ENCODE measurements at regions not wholly inside any gene's neighbourhood (a gene's known extent, or its start where the extent isn't known, plus 50 kb on each side); places are given as distances from the start of the nearest gene placed in this dataset.
"Not testable (repeated sequence)": the region's sequence is repeated elsewhere in the genome, so short reads cannot be mapped to it uniquely, and the experiment has no call there.

DNA sequence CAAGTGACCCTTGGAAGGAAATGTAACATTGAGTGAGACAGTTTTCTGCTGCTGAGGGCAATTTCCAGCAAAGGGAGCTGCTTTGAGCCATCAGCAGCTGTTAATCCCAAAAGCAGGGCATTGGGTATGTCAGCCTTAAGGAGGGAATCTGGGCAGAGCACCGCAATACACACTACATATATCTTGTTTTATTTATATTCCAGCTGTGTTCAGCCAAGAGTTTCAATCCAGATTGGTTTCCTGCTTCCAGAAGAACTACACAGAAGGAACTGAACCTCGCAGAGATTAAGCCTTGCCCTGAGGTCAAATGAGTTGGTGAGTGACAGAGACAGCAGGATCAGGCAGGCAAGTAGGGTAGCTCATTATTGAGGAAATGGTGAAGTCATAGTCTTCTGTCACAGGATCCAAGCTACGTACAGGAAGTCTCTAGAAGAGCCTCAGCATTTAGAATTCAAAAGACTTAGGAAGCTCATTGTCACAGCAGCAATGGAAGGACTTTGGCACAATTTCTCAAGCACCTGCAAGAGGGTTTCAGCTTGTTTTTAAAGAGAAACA is 109.9 kb upstream of the HEY2 start:
- no peaks in the 10 kb centered on the region for H3K9me3 Mint-ChIP-seq (ENCODE audit: low read depth)
- H3K4me3 Mint-ChIP-seq (ENCODE audit: low read depth) = no peak overlapping the region
- H3K27me3 Mint-ChIP-seq = peaks cover 5% of the 10 kb centered on the region
- no peaks in the 10 kb centered on the region for H3K36me3 Mint-ChIP-seq (ENCODE audit: insufficient read depth)
- H3K27ac Mint-ChIP-seq = no peak overlapping the region
- TF ChIP-seq, protein P1, sequence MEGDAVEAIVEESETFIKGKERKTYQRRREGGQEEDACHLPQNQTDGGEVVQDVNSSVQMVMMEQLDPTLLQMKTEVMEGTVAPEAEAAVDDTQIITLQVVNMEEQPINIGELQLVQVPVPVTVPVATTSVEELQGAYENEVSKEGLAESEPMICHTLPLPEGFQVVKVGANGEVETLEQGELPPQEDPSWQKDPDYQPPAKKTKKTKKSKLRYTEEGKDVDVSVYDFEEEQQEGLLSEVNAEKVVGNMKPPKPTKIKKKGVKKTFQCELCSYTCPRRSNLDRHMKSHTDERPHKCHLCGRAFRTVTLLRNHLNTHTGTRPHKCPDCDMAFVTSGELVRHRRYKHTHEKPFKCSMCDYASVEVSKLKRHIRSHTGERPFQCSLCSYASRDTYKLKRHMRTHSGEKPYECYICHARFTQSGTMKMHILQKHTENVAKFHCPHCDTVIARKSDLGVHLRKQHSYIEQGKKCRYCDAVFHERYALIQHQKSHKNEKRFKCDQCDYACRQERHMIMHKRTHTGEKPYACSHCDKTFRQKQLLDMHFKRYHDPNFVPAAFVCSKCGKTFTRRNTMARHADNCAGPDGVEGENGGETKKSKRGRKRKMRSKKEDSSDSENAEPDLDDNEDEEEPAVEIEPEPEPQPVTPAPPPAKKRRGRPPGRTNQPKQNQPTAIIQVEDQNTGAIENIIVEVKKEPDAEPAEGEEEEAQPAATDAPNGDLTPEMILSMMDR (IDR thresholded peaks at IDR 0.05; ENCODE audit: unreplicated experiment) = no peak
- DNase-seq (ENCODE audit: low spot score, unreplicated experiment) = no peak
- no peaks in the 10 kb centered on the region for H3K4me1 Mint-ChIP-seq (ENCODE audit: low read depth)

DNA sequence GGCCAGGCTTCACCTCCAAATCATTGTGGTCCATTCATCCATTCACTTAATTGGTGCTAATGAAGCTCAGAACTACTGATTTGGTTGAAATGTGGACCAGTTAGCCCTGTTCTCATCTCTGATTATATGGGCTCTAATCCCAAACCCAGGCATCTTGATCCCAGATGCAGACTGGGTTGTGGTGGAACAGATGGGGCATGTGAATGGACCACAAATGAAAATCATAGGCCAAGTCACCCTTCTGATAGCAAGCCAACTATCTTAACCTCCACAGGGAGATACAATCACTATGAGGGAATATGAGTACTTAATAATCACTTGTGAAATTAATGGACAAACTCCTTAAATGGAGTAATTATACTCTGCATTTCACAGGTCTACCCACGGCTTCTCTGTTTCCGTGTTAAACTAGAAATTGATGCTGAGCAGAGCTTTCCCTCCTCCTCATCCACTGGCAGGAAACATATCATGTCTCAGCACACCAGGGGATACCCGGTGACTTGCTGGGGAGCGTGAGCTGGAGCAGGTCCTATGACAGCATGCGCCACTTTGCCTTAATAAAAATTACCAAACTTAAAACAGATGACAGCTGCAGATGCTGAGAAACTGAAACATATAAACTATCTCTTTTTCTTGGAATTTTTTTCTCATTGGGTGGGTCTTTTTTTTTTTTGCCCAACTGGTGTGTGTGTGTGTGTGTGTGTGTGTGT is 108.8 kb upstream of the HEY2 start:
- TF ChIP-seq, protein P1 (IDR thresholded peaks at IDR 0.05; ENCODE audit: unreplicated experiment) = no peak
- DNase-seq (ENCODE audit: low spot score, unreplicated experiment) = no peak
- Mint-ChIP-seq H3K27ac (no peak overlapping the region), H3K36me3 (ENCODE audit: insufficient read depth) (no peaks in the 10 kb centered on the region), H3K27me3 (peaks cover 5% of the 10 kb centered on the region), H3K4me1 (ENCODE audit: low read depth) (no peaks in the 10 kb centered on the region), H3K9me3 (ENCODE audit: low read depth) (no peaks in the 10 kb centered on the region), H3K4me3 (ENCODE audit: low read depth) (no peak overlapping the region)

DNA sequence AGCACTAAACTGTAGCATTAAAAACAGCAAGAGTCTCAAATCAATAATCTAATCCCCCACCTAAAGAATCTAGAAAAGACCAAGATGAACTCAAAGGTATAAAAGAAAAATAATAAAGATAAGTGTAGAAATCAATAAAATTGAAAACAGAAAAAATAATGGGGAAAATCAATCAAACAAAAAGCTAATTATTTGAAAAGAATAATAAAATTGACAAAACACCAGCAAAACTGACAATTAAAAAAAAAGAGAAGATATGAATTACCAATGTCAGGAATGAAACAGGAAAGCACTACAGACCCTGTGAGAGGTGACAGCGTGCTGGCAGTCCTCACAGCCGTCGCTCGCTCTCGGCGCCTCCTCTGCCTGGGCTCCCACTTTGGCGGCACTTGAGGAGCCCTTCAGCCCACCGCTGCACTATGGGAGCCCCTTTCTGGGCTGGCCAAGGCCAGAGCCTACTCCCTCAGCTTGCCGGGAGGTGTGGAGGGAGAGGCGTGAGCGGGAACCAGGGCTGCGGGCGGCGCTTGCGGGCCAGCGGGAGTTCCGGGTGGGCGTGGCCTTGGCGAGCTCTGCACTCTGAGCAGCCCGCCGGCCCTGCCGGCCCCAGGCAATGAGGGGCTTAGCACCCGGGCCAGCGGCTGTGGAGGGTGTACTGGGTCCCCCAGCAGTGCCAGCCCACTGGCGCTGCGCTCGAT is 105.3 kb upstream of the HEY2 start:
- not testable (repeated sequence) for H3K27me3 Mint-ChIP-seq; H3K4me3 Mint-ChIP-seq (ENCODE audit: low read depth); DNase-seq (ENCODE audit: low spot score, unreplicated experiment); H3K9me3 Mint-ChIP-seq (ENCODE audit: low read depth); H3K4me1 Mint-ChIP-seq (ENCODE audit: low read depth); H3K27ac Mint-ChIP-seq; H3K36me3 Mint-ChIP-seq (ENCODE audit: insufficient read depth)

DNA sequence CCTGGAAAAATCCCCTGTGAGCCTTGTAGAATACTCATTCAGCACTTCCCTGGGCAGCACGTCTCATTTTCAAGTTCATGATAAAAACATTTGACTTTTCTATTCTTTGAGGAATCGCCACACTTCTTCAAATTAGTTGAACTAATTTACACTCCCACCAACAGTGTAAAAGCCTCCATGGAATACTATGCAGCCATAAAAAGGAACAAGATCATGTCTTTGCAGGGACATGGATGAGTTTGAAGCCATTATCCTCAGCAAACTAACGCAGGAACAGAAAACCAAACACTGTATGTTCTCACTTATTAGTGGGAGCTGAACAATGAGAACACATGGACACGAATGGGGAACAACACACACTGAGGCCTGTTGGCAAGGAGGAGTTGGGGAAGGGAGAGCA is 102.0 kb upstream of the HEY2 start:
- no peaks in the 10 kb centered on the region for H3K27me3 Mint-ChIP-seq

DNA sequence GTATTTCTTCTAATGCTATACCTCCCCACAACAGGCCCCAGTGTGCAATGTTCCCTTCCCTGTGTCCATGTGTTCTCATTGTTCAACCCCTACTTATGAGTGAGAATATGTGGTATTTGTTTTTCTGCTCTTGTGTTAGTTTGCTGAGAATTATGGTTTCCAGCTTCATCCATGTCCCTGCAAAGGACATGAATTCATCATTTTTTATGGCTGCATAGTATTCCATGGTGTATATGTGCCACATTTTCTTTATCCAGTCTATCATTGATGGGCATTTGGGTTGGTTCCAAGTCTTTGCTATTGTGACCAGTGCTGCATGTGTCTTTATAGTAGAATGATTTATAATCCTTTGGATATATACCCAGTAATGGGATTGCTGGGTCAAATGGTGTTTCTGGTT is 95.7 kb upstream of the HEY2 start:
- H3K4me3 Mint-ChIP-seq (ENCODE audit: low read depth); H3K27ac Mint-ChIP-seq; DNase-seq (ENCODE audit: low spot score, unreplicated experiment); H3K36me3 Mint-ChIP-seq (ENCODE audit: insufficient read depth); H3K4me1 Mint-ChIP-seq (ENCODE audit: low read depth); H3K9me3 Mint-ChIP-seq (ENCODE audit: low read depth); H3K27me3 Mint-ChIP-seq: not testable (repeated sequence)

More for the DNA sequence above, 102.0 kb upstream of the HEY2 start:
- Mint-ChIP-seq H3K36me3 (ENCODE audit: insufficient read depth) (no peaks in the 10 kb centered on the region), H3K27ac (no peak overlapping the region), H3K4me3 (ENCODE audit: low read depth) (no peak overlapping the region), H3K4me1 (ENCODE audit: low read depth) (no peaks in the 10 kb centered on the region), H3K9me3 (ENCODE audit: low read depth) (peaks cover 4% of the 10 kb centered on the region)
- no peak for DNase-seq (ENCODE audit: low spot score, unreplicated experiment)
- TF ChIP-seq, protein P1 (IDR thresholded peaks at IDR 0.05; ENCODE audit: unreplicated experiment) = no peak

GRCh38 chr6:125655511-125655910 is 93.9 kb upstream of the HEY2 start:
- Mint-ChIP-seq H3K9me3 (ENCODE audit: low read depth) (no peaks in the 10 kb centered on the region), H3K4me1 (ENCODE audit: low read depth) (no peaks in the 10 kb centered on the region), H3K36me3 (ENCODE audit: insufficient read depth) (no peaks in the 10 kb centered on the region), H3K4me3 (ENCODE audit: low read depth) (no peak overlapping the region), H3K27ac (no peak overlapping the region), H3K27me3 (no peaks in the 10 kb centered on the region)
- DNase-seq (ENCODE audit: low spot score, unreplicated experiment) = no peak
- TF ChIP-seq, protein P1 (IDR thresholded peaks at IDR 0.05; ENCODE audit: unreplicated experiment) = no peak
